GM18502 (cell line): ENCODE measurements at regions not wholly inside any gene's neighbourhood (a gene's known extent, or its start where the extent isn't known, plus 50 kb on each side); places are given as distances from the start of the nearest gene placed in this dataset.
"Not testable (repeated sequence)": the region's sequence is repeated elsewhere in the genome, so short reads cannot be mapped to it uniquely, and the experiment has no call there.

ENCODE experiments used
- ATAC-seq: cut with Tn5 transposase; IDR thresholded peaks from one replicate; pipeline ENCODE4 v1.9.1; 2021; ENCODE audit warnings: mild to moderate bottlenecking; ENCODE audit not compliant: unreplicated experiment, poor library complexity

DNA sequence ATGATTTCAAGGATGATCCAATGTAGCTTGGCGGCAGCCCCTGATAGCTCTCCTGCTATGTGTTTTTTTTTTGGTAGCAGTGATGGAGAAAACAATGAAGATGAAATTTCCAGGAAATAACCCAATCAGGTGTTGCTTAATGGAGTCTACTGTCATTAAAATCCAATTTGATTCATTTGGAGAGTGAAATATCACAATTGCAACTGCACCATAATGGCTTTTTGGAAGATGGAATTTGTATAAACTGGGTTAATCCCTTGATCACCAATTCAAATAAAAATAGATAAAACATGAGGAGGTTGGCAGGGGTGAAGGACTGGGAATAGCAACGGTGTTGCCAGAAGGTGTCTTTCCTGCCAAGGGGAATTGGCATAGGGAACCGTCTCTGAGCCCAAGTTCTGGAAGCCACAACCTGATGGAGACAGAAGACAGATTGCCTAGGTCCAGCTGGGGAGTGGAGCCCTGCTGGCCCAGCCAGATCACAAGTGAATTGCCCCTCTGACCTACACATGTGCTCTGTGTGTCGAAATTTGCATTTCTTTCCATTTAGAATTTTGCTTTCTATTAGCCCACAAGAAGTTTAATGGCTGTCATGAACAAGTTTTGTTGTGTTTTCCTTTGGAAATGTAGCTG is 170.3 kb upstream of the SPRED2 start:
- ATAC-seq: no peak

DNA sequence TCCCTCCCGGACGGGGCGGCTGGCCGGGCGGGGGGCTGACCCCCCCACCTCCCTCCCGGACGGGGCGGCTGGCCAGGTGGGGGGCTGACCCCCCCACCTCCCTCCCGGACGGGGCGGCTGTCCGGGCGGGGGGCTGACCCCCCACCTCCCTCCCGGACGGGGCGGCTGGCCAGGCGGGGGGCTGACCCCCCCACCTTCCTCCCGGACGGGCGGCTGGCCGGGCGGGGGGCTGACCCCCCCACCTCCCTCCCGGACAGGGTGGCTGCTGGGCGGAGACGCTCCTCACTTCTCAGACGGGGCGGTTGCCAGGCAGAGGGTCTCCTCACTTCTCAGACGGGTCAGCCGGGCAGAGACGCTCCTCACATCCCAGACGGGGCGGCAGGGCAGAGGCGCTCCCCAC is 168.5 kb upstream of the SPRED2 start:
- ATAC-seq: not testable (repeated sequence)

DNA sequence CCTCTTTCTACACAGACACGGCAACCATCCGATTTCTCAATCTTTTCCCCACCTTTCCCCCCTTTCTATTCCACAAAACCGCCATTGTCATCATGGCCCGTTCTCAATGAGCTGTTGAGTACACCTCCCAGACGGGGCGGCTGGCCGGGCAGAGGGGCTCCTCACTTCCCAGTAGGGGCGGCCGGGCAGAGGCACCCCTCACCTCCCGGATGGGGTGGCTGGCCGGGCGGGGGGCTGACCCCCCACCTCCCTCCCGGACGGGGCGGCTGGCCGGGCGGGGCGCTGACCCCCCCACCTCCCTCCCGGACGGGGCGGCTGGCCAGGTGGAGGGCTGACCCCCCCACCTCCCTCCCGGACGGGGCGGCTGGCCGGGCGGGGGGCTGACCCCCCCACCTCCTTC is 168.0 kb upstream of the SPRED2 start:
- not testable (repeated sequence) for ATAC-seq

DNA sequence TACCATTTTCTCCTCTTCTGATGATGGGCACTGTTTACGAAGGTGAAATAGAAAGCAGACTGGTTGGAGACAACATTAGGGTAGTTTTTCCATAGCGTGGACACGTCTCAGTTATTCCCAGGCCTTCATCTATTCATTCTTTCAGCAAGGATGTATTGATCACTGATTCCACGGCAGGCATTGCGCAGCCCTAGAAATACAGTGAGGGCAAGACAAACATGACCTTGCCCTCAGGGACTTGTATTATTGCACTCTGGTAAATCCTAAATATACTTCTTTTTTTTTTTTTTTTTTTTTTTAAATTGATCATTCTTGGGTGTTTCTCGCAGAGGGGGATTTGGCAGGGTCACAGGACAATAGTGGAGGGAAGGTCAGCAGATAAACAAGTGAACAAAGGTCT is 167.3 kb upstream of the SPRED2 start:
- no peak for ATAC-seq

DNA sequence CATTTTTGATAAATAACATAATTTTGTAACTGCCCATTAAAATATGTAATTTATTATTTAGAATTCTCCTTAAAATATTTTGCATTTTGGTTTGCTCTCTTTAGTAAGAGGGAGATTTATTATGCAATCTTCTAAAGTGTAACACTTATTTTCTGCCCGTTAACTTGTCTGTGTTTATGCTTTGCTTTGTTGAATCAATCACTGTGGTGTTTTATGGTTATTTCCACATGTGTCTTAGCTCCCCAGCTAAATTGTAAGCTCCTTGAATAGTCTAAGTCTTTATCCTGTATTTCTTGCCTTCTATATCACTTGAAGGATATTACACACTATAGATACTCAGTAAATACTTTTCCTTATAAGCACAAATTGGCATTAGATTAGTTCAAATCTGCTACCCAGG is 166.6 kb upstream of the SPRED2 start:
- no peak for ATAC-seq

DNA sequence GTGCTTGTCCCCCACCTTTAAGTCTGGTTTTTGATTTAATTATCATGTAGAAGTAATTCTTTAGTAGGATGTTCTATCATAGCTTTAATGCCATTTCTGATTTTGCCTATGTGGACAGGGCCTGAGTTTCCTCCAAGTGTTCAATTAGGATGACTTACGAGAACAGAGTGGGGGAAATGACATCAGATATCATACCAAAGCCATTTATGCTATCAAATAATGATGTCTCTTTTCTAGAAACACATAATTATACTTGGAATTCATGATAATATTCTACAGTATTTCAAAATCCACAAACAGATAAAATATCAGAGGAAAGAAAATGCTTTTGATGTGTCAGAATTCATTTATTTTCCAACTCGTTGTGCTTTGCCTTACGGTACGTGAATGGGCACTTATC is 165.9 kb upstream of the SPRED2 start:
- ATAC-seq: no peak

DNA sequence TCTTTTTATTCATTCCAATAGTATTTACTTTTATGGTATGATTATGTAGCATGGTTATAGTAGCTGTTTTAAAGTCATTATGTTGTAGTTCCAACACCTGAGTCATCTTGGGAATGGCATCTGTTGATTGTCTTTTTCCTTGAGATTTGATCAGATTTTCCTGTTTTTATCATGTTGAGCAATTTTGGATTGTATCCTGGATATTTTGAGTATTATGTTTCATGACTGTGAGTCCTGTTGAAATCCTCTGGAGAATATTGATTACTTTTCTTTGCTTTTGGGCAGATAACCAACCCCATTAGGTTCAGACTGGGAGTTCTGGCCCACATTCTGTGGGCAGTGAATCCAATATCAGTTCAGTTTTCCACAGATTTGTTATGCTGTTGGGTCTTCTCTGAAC is 163.2 kb upstream of the SPRED2 start:
- no peak for ATAC-seq

DNA sequence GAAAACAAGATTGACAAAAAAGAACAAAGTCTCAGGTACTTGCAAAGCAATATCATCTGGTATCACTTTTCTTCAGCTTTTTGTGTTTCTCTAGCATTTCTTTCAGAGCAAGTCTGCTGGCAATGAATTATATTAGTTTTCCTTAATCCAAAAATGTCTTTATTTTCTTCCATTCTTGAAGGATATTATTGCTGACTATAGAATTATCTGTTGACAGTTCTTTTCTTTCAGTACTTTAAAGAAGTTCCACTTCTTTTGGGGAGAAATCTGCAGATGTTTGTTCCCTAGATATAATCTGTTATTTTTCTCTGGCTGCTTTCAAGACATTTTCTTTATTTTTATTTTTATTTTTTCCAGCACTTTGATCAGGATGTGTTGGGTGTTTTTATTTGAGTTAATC is 161.8 kb upstream of the SPRED2 start:
- ATAC-seq: no peak

DNA sequence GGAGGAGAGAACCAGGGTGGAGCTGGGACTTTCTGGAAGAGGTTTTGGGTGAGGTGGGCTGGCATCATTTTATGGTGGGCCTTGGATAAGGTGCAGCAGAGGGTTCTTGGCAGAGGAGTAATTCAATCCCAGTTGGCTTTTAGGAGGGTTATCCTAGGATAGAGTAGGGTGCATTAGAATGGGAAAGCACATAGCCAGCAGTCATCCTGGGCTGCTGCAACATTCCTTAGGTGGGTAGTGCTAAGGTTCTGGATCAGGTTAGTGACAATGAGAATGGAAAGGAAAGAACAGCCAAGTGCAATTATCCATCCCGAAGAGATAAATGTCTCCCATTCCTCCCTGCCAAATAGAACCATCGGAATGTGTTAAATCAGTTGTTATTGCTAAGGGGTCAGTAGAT is 157.3 kb upstream of the SPRED2 start:
- no peak for ATAC-seq

DNA sequence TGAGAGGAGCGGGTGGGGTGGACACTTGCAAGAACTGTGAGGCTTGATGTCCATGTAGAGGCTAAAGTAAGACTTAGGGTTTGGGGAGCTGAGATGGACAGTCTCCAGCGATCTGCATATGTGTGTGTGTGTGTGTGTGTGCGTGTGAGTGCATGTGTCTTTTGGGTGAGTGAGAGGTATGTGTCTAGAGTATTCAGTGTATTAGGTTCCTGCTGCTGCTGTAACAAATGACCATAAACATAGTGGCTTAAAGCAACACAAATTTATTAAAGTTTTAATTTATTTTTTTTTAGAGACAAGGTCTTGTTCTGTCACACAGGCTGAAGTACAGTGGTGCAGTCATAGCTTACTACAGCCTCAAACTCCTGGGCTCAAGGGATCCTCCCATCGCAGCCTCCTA is 155.4 kb upstream of the SPRED2 start:
- ATAC-seq: no peak

DNA sequence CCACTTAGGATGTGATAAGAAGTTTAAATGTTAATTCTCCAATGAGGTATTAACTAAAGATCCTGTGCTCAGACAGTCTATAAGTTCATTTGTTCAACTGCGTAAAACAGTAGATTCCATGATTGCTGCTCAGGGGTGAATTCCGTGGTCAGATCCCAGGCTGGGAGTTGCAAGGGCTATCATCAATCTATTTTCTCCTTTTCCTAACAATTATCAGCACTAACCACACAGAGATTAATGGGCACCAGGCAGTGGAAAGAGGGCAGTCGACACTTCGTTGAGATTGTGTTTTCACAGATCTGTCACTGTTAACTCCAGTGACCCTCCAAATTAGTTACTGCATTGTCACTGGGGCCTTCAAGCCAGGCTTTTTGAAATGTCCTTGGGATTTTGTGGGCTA is 154.1 kb upstream of the SPRED2 start:
- no peak for ATAC-seq

DNA sequence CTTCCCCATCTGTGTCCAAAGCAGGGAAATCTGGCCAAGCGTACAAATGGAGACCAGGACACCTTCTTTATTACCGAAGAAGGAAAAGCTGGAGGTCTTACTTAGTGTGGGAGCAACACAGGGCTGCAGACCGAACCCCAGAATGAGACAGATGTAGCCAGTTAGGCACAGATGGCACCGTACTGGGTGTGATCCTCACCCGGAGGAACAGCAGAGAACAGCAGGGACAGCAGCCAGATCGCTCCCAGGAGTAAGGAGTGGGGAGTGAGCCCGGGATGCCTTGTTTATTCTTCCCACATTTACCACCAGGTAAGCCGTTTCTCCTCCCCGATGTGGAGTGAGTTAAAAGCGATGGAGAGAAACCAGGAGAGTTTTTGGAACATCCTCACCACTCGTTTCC is 150.7 kb upstream of the SPRED2 start:
- ATAC-seq: no peak

DNA sequence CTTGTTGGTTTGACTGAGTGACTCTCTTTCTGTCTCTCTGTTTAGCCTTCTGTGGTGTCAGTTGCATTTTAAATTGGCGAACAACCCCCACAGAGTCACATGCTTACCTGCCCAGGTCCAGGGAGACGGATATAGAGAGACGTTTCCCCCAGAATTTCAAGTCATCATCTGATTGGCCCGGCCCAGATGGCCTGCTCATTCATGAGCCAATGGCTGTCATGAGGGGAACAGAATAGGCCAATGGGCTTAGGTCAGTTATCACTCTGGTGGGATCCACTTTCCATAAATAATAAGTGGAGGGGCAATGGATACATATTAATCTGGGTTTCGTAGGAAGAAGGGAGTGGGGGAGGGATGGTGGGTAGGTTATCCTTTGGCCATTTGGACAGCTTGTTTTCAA is 150.0 kb upstream of the SPRED2 start:
- ATAC-seq: no peak

DNA sequence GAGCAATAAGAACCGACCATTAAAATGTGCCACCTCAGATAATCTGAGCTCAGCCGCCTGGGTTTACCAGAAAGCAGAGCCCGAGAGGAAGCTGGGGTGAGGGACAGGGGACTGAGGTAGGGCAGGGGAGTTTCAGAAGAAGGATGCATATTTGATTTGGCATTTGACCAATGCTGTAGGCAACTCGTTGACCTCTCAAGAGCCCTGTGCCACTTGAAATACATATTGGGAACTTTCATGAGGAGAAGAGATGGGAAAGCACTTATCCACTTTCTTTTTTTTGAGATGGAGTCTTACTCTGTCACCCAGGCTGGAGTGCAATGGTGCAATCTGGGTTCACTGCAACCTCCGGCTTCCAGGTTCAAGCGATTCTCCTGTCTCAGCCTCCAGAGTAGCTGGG is 148.4 kb upstream of the SPRED2 start:
- no peak for ATAC-seq

DNA sequence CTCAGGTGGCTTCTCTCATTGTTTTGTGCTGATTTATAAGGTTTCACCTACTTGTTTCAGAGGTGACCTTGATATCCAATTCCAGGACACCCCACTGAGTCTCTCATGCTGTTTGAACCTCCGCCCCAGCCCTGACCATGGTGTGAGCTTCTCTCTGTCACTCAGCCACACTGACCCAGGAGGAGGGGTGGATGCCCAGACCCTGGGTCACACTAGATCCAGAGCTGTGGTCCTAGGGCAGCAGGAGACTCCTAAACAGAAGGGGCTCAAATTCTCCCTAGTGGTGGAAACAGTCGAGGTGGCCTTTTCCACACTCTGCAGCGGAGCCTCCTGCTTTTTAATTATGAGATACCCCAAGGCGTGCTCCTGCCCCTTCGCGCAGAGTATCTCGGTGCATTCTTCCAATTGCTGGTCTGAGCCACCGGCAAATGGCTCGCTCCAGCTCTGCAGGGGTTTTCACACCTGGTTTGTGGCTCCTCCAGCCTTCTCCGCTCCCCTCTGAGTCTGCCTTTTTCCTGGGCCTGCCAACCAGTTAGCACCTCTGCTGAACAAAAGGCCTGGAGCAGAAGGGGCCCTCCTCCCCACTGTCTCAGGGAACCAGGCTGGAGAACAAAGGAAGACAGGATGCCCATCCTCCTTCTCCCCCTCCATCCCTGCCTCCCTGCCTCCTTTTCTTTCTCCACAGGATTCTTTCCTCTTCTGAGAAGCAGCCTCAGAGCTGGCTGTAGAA is 147.3 kb upstream of the SPRED2 start:
- ATAC-seq: no peak

DNA sequence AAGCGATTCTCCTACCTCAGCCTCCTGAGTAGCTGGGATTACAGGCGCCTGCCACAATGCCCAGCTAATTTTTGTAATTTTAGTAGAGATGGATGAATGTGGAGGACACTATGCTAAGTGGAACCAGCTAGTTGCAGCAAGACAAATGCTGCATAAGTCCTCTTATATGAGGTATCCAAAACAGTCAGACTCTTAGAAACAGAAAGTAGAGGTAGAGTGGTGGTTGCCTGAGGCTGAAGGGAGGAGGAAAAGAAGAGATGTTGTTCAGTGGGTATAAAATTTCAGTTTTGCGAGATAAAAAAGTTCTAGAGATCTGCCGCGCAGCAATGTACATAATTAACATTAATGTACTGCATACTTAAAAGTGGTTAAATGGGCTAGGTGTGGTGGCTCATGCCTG is 145.3 kb upstream of the SPRED2 start:
- ATAC-seq: no peak

DNA sequence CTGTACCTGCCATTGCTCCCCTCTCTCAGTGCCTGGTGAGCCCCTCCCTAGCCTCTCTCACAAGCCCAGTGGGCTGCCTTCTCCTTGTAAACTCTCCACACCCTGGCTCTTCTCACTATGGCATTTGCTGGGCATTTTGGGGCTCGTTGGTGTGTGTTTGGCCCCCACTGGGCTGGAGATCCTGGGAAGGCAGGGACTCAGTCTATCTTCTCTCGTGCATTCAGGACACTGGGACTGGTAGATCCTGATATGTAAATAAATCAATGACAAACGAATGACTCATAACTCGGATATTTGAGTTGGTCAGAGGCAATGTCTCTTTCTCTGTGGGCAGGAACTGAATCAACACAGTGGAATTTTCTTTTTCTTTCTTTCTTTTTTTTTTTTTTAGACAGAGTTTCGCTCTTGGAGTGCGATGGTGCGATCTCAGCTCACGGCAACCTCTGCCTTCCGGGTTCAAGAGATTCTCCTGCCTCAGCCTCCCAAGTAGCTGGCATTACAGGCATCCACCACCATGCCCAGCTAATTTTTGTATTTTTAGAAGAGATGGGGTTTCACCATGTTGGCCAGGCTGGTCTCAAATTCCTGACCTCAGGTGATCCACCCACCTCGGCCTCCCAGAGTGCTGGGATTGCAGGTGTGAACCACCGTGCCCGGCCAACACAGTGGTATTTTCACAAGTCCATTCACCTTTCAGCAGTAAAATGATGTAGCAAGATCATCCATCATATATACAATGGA is 144.6 kb upstream of the SPRED2 start:
- ATAC-seq: no peak

DNA sequence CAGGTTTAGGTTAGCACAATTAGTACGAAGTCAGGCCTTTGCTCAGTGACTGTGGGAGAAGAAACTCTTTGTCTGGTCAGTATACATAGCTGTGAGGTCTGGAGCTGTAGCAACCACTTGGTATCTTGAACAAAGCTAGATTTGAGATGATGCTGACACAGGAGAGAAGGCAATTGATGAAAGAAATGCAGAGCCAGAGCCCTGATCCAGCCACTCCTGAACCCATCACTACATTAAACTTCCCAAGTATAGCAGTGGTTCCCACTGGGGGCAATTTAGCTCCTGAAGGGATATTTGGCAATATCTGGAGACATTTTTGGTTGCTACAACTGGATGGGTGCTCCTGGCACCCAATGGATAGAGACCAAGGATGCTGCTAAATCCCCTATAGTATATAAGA is 143.9 kb upstream of the SPRED2 start:
- no peak for ATAC-seq

DNA sequence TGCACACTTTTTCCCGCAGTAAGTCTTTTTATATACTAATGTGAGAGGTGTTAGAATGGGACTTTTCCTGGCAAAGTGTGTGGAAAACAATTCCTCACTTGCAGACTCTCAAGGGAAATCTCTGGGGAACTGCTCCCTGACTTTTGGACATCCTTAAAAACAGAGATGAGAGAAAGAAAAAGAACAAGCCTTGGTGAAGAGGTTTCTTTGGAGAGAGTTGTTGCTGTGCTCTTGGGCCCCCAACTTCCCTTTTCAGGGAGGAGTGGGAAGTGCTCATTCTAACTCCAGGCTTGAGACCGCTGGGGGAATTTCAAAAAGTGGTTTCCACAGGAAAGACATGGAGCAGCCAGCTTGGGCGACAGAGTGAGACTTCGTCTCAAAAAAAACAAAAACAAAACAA is 142.6 kb upstream of the SPRED2 start:
- ATAC-seq: no peak

DNA sequence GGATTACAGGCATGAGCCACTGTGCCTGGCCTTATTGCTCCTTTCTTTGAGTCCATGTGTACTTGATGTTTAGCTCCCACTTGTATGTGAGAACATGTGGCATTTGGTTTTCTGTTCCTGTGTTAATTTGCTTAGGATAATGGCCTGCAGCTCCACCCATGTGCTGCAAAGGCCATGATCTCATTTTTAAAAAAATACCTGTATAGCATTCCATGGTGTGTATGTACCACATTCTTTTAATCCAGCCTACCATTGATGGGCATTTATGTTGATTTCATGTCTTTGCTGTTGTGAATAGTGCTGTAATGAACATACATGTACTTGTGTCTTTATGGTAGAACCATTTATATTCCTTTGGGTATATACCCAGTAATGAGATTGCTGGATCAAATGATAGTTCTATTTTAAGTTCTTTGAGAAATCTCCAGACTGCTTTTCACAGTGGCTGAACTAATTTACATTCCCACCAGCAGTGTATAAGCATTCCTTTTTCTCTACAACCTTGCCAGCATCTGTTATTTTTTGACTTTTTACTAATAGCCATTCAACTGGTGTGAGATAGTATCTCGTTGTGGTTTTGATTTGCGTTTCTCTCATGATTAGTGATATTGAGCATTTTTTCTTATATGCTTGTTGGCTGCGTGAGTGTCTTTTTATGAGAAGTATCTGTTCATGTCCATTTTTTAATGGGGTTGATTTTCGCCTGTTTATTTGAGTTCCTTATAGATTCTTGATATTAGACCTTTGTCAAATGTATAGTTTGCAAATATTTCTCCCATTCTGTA is 136.4 kb upstream of the SPRED2 start:
- not testable (repeated sequence) for ATAC-seq

DNA sequence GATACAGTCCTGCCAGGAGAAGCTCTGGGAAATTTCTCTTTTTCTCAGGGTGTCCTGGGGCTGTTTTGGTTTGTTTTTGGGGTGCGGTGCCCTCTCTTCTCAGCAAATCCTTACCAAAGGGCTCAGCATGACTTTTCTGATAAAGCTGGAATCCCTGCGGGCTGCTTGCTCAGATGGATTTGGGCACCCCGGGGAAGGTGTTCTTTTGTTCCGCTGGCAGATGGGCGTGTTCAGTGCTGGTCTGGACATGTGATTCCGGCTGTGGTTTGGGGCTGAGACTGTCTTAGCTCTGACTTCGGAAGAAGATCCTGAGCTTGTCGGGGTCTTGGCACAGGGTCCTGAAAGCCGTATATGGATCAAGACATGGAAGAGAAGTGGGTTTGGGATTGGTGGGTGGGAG is 134.2 kb upstream of the SPRED2 start:
- ATAC-seq: no peak
